ENCODE measurements at regions not wholly inside any gene's neighbourhood (a gene's known extent, or its start where the extent isn't known, plus 50 kb on each side); places are given as distances from the start of the nearest gene placed in this dataset.
A peak's percentile ranks its signal among the peaks of the same experiment; 100 is the strongest.
"Not testable (repeated sequence)": the region's sequence is repeated elsewhere in the genome, so short reads cannot be mapped to it uniquely, and the experiment has no call there.

DNA sequence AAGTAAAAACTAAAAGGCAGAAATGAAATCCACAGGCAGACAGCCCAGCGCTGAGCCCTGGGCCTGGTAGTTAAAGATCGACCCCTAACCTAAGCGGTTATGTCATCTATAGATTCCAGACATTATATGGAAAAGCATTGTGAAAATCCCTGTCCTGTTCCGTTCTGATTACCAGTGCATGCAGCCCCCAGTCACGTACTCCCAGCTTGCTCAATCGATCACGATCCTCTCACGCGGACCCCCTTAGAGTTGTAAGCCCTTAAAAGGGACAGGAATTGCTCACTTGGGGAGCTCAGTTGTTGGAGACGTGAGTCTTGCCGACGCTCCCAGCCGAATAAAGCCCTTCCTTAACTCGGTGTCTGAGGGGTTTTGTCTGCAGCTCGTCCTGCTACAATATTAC, 166.8 kb upstream of the TMCC3 start:
- H3K4me1 Mint-ChIP-seq (ENCODE audit: low read depth in 2 of 2); H3K27ac Mint-ChIP-seq; H3K4me3 Mint-ChIP-seq; H3K36me3 Mint-ChIP-seq (ENCODE audit: insufficient read depth); ATAC-seq (replicated peaks); DNase-seq: not testable (repeated sequence)
- Mint-ChIP-seq H3K27me3 (peaks cover 11 to 17% of the 10 kb centered on the region in 2 donors), H3K9me3 (peaks cover 2 to 15% of the 10 kb centered on the region in 2 donors)

DNA sequence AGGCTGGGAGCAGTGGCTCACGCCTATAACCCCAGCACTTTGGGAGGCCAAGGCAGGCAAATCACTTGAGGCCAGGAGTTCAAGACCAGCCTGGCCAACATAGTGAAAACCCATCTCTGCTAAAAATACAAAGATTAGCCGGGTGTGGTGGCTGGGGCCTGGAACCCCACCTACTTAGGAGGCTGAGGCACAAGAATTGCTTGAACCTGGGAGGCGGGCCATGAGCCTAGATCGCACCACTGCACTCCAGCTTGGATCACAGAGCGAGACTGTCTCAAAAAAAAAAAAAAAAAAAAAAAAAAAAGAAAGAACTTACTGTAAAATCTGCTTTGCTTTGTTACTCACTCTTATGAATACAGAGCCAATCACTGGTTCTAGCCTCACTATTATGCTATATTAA, 166.4 kb upstream of the TMCC3 start:
- Mint-ChIP-seq H3K27me3 (peaks cover 11 to 17% of the 10 kb centered on the region in 2 donors), H3K9me3 (peaks cover 2 to 15% of the 10 kb centered on the region in 2 donors)
- DNase-seq; H3K4me1 Mint-ChIP-seq (ENCODE audit: low read depth in 2 of 2); ATAC-seq (replicated peaks); H3K27ac Mint-ChIP-seq; H3K36me3 Mint-ChIP-seq (ENCODE audit: insufficient read depth); H3K4me3 Mint-ChIP-seq: not testable (repeated sequence)

DNA sequence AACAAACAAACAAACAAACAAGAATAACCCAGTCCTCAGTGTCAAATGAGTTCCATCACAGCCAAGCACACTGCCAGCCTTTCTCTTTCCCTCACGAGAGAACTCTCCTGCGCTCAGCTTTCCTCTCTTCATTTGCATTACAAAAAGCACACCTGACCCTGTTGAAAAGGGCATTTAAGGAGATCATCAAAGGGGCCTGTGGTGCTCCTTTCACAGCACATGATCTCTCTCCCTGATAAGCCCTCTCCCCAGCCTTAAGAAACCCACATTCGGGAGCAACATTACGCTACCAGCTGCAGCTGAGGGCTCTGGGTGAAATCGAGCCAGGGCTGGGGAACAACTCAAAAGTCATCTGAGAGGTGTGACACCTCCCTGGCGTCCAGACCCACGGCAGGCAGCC, 165.6 kb upstream of the TMCC3 start:
- no peak overlapping the region for H3K4me3 Mint-ChIP-seq
- peaks cover 2 to 15% of the 10 kb centered on the region in 2 donors for H3K9me3 Mint-ChIP-seq
- H3K4me1 Mint-ChIP-seq (ENCODE audit: low read depth in 2 of 2) = no peaks in the 10 kb centered on the region
- H3K27ac Mint-ChIP-seq = no peak overlapping the region
- H3K27me3 Mint-ChIP-seq = peaks cover 11 to 17% of the 10 kb centered on the region in 2 donors
- no peaks in the 10 kb centered on the region for H3K36me3 Mint-ChIP-seq (ENCODE audit: insufficient read depth)
- ATAC-seq (replicated peaks) (no peak), DNase-seq (no peak)

DNA sequence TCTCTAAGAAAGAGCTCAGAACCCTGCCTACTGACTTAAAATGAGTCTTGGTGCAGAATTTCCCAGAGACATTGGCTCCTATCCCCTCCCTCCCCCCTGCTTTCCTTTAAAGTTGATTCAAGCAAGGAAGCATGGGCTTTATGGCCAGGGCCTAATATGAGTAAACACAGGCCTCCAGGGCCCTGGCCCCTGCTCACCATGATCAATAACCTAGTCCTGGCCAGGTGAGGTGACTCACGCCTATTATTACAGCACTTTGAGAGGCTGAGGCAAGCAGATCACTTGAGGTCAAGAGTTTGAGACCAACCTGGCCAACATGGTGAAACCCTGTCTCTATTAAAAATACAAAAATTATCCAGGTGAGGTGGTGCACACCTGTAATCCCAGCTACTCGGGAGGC, 165.1 kb upstream of the TMCC3 start:
- peaks cover 2 to 15% of the 10 kb centered on the region in 2 donors for H3K9me3 Mint-ChIP-seq
- H3K4me1 Mint-ChIP-seq (ENCODE audit: low read depth in 2 of 2) = no peaks in the 10 kb centered on the region
- DNase-seq (no peak), ATAC-seq (replicated peaks) (no peak)
- no peak overlapping the region for H3K4me3 Mint-ChIP-seq
- peaks cover 11 to 17% of the 10 kb centered on the region in 2 donors for H3K27me3 Mint-ChIP-seq
- no peaks in the 10 kb centered on the region for H3K36me3 Mint-ChIP-seq (ENCODE audit: insufficient read depth)
- H3K27ac Mint-ChIP-seq = no peak overlapping the region

DNA sequence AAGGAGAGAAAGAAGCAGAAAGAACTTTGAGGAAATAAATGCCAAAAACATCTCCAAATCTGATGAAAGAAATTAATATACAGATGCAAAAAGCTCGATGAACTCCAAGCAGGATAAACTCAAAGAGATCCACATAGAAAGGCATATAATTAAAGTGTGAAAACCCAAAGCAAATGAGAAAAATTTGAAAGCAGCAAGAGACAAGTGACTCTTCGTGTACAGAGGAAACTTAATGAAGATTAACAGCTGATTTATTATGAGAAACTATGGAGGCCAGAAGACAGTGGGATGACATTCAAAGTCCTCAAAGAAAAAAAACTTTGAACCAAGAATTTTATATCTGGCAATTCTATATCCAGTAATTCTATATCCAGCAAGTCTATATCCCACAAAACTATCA, 163.0 kb upstream of the TMCC3 start:
- Mint-ChIP-seq H3K27me3 (peaks cover 11 to 18% of the 10 kb centered on the region in 2 donors), H3K9me3 (peaks cover 2 to 15% of the 10 kb centered on the region in 2 donors), H3K27ac (peak overlapping the region in 1 of 2 donors; percentile 29), H3K36me3 (ENCODE audit: insufficient read depth) (no peaks in the 10 kb centered on the region), H3K4me1 (ENCODE audit: low read depth in 2 of 2) (no peaks in the 10 kb centered on the region), H3K4me3 (no peak overlapping the region)
- ATAC-seq (replicated peaks) (no peak), DNase-seq (no peak)

DNA sequence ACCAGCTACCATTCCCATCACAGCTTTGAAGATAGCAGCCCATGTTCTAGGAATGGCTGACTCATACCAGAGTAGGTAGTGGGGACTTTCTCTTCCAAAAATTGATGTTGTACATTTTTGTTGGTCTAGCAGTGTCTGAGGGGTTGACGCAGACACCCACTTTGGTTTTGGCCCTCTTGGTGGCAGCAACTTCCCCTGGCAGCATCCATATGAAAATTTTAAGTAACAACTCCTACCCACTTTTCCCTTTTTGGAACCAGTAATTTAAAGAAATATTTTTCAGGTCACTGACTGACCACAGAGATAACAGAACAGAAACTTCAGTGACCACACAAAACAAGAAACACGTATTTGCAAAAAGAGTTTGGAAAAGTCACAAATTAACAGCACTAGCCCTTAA, 162.0 kb upstream of the TMCC3 start:
- H3K4me1 Mint-ChIP-seq (ENCODE audit: low read depth in 2 of 2) = no peaks in the 10 kb centered on the region
- H3K27ac Mint-ChIP-seq = no peak overlapping the region
- DNase-seq (no peak), ATAC-seq (replicated peaks) (no peak)
- H3K4me3 Mint-ChIP-seq = no peak overlapping the region
- H3K9me3 Mint-ChIP-seq = peaks cover 2 to 15% of the 10 kb centered on the region in 2 donors
- no peaks in the 10 kb centered on the region for H3K36me3 Mint-ChIP-seq (ENCODE audit: insufficient read depth)
- peaks cover 11 to 18% of the 10 kb centered on the region in 2 donors for H3K27me3 Mint-ChIP-seq

DNA sequence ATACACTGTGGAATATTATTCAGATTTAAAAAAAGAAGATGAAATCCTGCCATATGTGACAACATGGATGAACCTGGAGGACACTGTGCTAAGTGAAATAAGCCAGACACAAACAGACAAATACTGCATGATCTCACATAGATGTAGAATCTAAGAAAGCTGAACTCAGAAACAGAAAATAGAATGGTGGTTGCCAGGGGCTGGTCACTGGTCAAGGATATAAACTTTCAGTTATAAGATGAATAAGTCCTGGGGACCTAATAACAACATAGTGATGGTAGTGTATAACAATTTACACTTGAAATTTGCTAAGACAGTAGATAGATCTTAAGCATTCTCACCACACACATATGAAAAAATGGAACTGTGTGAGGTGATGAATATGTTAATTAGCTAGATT, 161.3 kb upstream of the TMCC3 start:
- Mint-ChIP-seq H3K36me3 (ENCODE audit: insufficient read depth) (no peaks in the 10 kb centered on the region), H3K27ac (no peak overlapping the region), H3K9me3 (peaks cover 2 to 15% of the 10 kb centered on the region in 2 donors), H3K4me1 (ENCODE audit: low read depth in 2 of 2) (no peaks in the 10 kb centered on the region), H3K4me3 (no peak overlapping the region), H3K27me3 (peaks cover 11 to 18% of the 10 kb centered on the region in 2 donors)
- no peak for DNase-seq
- ATAC-seq (replicated peaks) = no peak

DNA sequence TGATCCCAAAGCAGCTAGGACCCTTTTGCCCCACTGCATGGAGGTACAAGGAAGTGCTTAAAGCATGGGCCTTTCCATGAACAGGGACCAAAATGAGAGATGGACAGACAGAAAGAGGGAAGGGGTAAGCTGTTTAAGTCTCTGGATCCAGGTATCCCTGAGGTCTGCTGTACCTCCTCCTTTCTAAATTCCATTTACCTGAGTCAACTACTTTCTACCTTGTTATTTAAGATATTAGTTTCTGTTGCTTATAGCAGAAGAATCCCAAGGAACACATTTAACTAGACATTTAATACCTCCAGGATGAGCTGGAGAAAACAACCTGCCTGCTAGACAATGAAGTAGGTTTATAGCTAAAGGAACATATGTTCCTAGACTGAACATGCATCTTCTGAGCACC, 157.6 kb upstream of the TMCC3 start:
- H3K4me3 Mint-ChIP-seq = no peak overlapping the region
- no peaks in the 10 kb centered on the region for H3K4me1 Mint-ChIP-seq (ENCODE audit: low read depth in 2 of 2)

DNA sequence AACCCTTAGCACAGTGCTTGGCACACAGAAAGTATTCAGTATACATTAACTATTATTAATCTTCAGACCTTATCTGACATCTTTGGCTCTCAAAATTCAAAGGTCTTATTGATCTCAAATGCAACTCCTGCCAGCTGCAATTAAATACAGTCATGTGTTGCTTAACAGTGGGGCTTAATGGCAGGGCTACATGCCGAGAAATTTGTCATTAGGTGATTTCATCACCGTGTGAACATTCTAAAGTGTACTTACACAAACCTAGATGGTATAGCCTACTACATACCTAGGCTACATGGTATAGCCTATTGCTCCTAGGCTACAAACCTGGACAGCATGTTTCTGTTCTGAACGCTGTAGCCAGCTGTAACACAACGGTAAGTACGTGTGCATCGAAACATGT, 156.3 kb upstream of the TMCC3 start:
- peaks cover 0 to 21% of the 10 kb centered on the region in 2 donors for H3K27me3 Mint-ChIP-seq

More for the DNA sequence above, 157.6 kb upstream of the TMCC3 start:
- no peaks in the 10 kb centered on the region for H3K36me3 Mint-ChIP-seq (ENCODE audit: insufficient read depth)
- H3K27me3 Mint-ChIP-seq = peaks cover 0 to 21% of the 10 kb centered on the region in 2 donors
- H3K27ac Mint-ChIP-seq = no peak overlapping the region
- H3K9me3 Mint-ChIP-seq = peaks cover 0 to 4% of the 10 kb centered on the region in 2 donors
- DNase-seq (no peak), ATAC-seq (replicated peaks) (no peak)

DNA sequence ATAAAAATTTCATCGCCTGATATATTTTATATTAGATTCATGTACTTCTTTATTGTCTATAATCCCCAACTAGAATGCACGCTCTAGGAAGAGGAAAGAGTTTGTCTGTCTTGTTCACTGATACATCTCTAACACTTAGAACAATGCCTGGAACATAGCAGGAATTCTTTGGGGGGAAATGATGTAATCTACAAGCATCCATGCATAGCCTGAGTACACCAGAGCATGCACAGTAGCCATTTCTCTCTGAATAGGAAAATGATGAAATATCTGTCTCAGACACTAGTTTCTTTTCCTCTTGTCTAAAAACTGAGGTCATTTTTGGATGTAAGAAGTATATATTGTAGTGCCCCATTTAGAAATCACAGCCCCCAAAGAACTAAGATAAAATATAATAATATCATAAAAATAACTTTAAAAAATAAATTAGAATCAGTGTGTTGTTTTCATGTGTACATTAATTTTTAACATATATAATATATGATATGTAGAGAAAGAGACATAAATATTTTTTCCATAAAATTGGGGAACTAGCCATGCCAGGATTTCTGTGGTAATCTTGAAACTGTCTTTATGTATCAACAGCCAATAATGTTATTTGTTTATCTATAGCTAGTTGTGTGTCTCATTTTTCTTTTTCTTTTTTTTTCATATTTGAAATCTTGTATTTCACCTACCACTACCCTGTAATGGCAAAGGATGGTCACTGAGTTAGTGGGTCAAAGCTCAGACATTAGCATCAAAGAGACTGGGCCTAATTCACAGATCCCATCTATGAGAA, 155.6 kb upstream of the TMCC3 start:
- Mint-ChIP-seq H3K27ac (no peak overlapping the region), H3K36me3 (ENCODE audit: insufficient read depth) (no peaks in the 10 kb centered on the region), H3K4me3 (no peak overlapping the region), H3K4me1 (ENCODE audit: low read depth in 2 of 2) (no peaks in the 10 kb centered on the region), H3K27me3 (peaks cover 0 to 21% of the 10 kb centered on the region in 2 donors), H3K9me3 (no peaks in the 10 kb centered on the region)
- DNase-seq = no peak
- no peak for ATAC-seq (replicated peaks)

More for the DNA sequence above, 156.3 kb upstream of the TMCC3 start:
- Mint-ChIP-seq H3K4me3 (no peak overlapping the region), H3K27ac (no peak overlapping the region), H3K4me1 (ENCODE audit: low read depth in 2 of 2) (no peaks in the 10 kb centered on the region), H3K9me3 (no peaks in the 10 kb centered on the region), H3K36me3 (ENCODE audit: insufficient read depth) (no peaks in the 10 kb centered on the region)
- no peak for DNase-seq
- ATAC-seq (replicated peaks) = no peak

DNA sequence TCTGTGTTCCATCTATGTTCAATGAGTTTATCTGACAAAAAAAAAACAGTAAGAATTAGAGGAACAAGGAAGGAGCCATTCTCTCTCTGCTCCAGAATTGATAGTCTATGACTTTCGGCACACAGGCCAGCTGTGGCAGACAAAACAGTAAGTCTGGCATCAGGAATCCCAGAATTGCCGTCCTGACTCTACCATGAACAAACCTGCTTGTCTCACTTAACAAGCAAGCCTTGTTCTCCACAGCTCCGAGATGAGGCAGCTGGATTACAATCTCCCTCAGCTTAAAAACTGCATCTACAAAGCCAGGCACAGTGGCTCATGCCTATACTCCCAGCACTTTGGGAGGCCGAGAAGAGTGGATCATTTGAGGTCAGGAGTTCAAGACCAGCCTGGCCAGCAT, 153.6 kb upstream of the TMCC3 start:
- Mint-ChIP-seq H3K27me3 (peaks cover 0 to 19% of the 10 kb centered on the region in 2 donors), H3K9me3 (no peaks in the 10 kb centered on the region), H3K36me3 (ENCODE audit: insufficient read depth) (no peaks in the 10 kb centered on the region), H3K27ac (no peak overlapping the region), H3K4me1 (ENCODE audit: low read depth in 2 of 2) (no peaks in the 10 kb centered on the region), H3K4me3 (no peak overlapping the region)
- DNase-seq (no peak), ATAC-seq (replicated peaks) (no peak)

DNA sequence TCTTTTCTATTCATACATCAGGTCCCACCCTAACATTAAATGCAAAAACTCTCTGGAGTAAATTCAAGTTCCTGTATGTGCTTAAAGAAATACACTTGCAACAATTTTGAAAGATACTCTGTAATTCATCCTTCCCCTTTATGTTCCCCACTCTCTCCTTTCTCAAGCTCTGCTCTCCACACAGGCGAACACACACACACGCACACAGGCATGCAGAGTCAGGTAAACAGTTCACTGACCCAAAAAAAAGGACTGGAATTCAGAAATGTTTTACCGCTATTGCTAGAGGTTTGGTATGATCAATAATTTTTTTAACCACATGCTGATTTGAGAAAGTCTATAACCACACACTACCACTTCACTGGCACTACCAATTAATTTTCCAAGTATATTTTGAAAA, 152.4 kb upstream of the TMCC3 start:
- H3K36me3 Mint-ChIP-seq (ENCODE audit: insufficient read depth) = no peaks in the 10 kb centered on the region
- H3K9me3 Mint-ChIP-seq = no peaks in the 10 kb centered on the region
- no peaks in the 10 kb centered on the region for H3K4me1 Mint-ChIP-seq (ENCODE audit: low read depth in 2 of 2)
- ATAC-seq (replicated peaks) (no peak), DNase-seq (no peak)
- H3K4me3 Mint-ChIP-seq = no peak overlapping the region
- peaks cover 0 to 27% of the 10 kb centered on the region in 2 donors for H3K27me3 Mint-ChIP-seq
- no peak overlapping the region for H3K27ac Mint-ChIP-seq

DNA sequence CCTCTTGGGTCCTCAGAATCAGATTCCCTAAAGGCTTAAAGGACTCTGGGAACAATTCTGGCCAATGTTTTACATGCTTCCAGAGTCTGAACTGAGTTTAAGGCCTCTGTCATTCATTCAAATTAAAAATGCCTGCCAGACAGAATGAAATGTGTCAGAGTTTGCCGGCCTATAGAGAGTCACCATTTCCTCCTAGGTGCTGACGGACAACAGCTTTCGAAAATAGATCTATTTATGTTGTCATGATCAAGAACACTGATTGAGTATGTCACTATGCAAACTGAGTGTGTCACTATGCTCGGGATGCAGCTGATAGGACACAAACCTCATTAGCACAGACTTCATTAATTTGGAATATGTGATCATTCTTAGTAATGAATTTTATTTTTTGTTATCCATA, 151.4 kb upstream of the TMCC3 start:
- Mint-ChIP-seq H3K9me3 (no peaks in the 10 kb centered on the region), H3K27me3 (peaks cover 0 to 27% of the 10 kb centered on the region in 2 donors), H3K36me3 (ENCODE audit: insufficient read depth) (no peaks in the 10 kb centered on the region), H3K4me3 (no peak overlapping the region), H3K4me1 (ENCODE audit: low read depth in 2 of 2) (no peaks in the 10 kb centered on the region), H3K27ac (no peak overlapping the region)
- DNase-seq = no peak
- no peak for ATAC-seq (replicated peaks)

DNA sequence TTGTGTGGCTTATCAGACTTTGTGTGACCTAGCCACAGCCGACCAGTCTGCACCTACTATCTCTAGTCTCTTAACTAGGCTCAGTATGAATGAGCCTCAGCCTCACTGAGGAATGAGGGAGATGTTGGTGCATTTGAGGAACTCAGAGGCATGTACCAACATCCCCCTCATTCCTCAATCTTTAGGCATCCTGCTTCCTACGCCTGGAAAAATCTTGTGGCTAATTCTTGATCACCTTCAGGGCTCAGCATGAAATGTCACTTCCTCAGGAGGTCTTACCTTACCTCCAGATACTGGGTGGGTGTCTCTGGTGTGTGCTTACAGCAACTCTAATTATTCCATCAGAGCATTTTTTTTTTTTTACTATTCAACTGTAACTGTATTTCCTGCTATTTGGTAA, 148.8 kb upstream of the TMCC3 start:
- no peak for DNase-seq
- H3K4me1 Mint-ChIP-seq (ENCODE audit: low read depth in 2 of 2) = no peaks in the 10 kb centered on the region
- ATAC-seq (replicated peaks) = no peak

More for the DNA sequence above, 148.8 kb upstream of the TMCC3 start:
- Mint-ChIP-seq H3K27me3 (peaks cover 0 to 19% of the 10 kb centered on the region in 2 donors), H3K4me3 (no peak overlapping the region), H3K27ac (no peak overlapping the region), H3K9me3 (no peaks in the 10 kb centered on the region), H3K36me3 (ENCODE audit: insufficient read depth) (peaks cover 2% of the 10 kb centered on the region)

All from effector memory CD8-positive, alpha-beta T cell (primary cell).